ENCODE measurements at regions not wholly inside any gene's neighbourhood (a gene's known extent, or its start where the extent isn't known, plus 50 kb on each side); places are given as distances from the start of the nearest gene placed in this dataset.
"Not testable (repeated sequence)": the region's sequence is repeated elsewhere in the genome, so short reads cannot be mapped to it uniquely, and the experiment has no call there.

- TF ChIP-seq HNF4A (conservative IDR thresholded peaks at IDR 0.05); MAX (IDR thresholded peaks at IDR 0.05); CTCF (IDR thresholded peaks at IDR 0.05; ENCODE audit: low read depth, low read length, missing input control); TAF1 (conservative IDR thresholded peaks at IDR 0.05); RAD21 (IDR thresholded peaks at IDR 0.05); REST (IDR thresholded peaks at IDR 0.05); EGR1 (IDR thresholded peaks at IDR 0.05; ENCODE audit: low read depth in 2 of 2); JUND (IDR thresholded peaks at IDR 0.05); ATF3 (IDR thresholded peaks at IDR 0.05); FOXA1 (IDR thresholded peaks at IDR 0.05): not testable (repeated sequence)
Measured at GRCh38 chr10:9183197-9183880, 1128.9 kb downstream of the GATA3 start.
